SK-N-SH (cell line): ENCODE measurements at regions not wholly inside any gene's neighbourhood (a gene's known extent, or its start where the extent isn't known, plus 50 kb on each side); places are given as distances from the start of the nearest gene placed in this dataset.

Experiments used
- CHD2 ChIP-seq: fragments of 150-350 bp; IDR thresholded peaks from 2 replicates; pipeline ENCODE4 v1.6.1; 2018; ENCODE audit warnings: low read length; ENCODE audit not compliant: partially characterized antibody
- FOXM1 ChIP-seq: IDR thresholded peaks from 2 replicates; pipeline ENCODE4 v1.4.0; 2012; ENCODE audit warnings: low read depth, mild to moderate bottlenecking
- POLR2AphosphoS5 ChIP-seq: IDR thresholded peaks from 2 replicates; pipeline ENCODE4 v1.6.1; 2012; ENCODE audit warnings: low read depth, low read length
- RFX5 ChIP-seq: IDR thresholded peaks from 2 replicates; pipeline ENCODE4 v1.6.1; 2012; ENCODE audit warnings: mild to moderate bottlenecking, improper control_type of control experiment, low read length
- USF1 ChIP-seq: IDR thresholded peaks from 2 replicates; pipeline ENCODE4 v1.4.0; 2012; ENCODE audit warnings: low read depth, borderline replicate concordance
- ZBTB33 ChIP-seq: IDR thresholded peaks from 2 replicates; pipeline ENCODE4 v1.4.0; 2012; ENCODE audit warnings: low read depth, borderline replicate concordance
- TF ChIP-seq, protein P1 (sequence below): fragments of 200-600 bp; sonication (generic); IDR thresholded peaks from 2 replicates; pipeline ENCODE4 v1.6.1; 2017; ENCODE audit warnings: antibody characterized with exemption, mild to moderate bottlenecking, moderate library complexity
- TF ChIP-seq, protein P2 (sequence below): IDR thresholded peaks from 2 replicates; pipeline ENCODE4 v1.6.1; 2012; ENCODE audit warnings: mild to moderate bottlenecking, low read depth, low read length, moderate library complexity

GRCh38 chr2:146413086-146413610 is 1431.7 kb upstream of the ACVR2A start:
- TF ChIP-seq POLR2AphosphoS5, result no peak
- TF ChIP-seq, protein P1, sequence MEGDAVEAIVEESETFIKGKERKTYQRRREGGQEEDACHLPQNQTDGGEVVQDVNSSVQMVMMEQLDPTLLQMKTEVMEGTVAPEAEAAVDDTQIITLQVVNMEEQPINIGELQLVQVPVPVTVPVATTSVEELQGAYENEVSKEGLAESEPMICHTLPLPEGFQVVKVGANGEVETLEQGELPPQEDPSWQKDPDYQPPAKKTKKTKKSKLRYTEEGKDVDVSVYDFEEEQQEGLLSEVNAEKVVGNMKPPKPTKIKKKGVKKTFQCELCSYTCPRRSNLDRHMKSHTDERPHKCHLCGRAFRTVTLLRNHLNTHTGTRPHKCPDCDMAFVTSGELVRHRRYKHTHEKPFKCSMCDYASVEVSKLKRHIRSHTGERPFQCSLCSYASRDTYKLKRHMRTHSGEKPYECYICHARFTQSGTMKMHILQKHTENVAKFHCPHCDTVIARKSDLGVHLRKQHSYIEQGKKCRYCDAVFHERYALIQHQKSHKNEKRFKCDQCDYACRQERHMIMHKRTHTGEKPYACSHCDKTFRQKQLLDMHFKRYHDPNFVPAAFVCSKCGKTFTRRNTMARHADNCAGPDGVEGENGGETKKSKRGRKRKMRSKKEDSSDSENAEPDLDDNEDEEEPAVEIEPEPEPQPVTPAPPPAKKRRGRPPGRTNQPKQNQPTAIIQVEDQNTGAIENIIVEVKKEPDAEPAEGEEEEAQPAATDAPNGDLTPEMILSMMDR, result no peak
- TF ChIP-seq USF1, result no peak
- TF ChIP-seq ZBTB33, result no peak
- TF ChIP-seq, protein P2, sequence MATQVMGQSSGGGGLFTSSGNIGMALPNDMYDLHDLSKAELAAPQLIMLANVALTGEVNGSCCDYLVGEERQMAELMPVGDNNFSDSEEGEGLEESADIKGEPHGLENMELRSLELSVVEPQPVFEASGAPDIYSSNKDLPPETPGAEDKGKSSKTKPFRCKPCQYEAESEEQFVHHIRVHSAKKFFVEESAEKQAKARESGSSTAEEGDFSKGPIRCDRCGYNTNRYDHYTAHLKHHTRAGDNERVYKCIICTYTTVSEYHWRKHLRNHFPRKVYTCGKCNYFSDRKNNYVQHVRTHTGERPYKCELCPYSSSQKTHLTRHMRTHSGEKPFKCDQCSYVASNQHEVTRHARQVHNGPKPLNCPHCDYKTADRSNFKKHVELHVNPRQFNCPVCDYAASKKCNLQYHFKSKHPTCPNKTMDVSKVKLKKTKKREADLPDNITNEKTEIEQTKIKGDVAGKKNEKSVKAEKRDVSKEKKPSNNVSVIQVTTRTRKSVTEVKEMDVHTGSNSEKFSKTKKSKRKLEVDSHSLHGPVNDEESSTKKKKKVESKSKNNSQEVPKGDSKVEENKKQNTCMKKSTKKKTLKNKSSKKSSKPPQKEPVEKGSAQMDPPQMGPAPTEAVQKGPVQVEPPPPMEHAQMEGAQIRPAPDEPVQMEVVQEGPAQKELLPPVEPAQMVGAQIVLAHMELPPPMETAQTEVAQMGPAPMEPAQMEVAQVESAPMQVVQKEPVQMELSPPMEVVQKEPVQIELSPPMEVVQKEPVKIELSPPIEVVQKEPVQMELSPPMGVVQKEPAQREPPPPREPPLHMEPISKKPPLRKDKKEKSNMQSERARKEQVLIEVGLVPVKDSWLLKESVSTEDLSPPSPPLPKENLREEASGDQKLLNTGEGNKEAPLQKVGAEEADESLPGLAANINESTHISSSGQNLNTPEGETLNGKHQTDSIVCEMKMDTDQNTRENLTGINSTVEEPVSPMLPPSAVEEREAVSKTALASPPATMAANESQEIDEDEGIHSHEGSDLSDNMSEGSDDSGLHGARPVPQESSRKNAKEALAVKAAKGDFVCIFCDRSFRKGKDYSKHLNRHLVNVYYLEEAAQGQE, result no peak
- no peak for TF ChIP-seq RFX5
- TF ChIP-seq CHD2, result no peak
- TF ChIP-seq FOXM1, result no peak
